Activated CD4-positive, alpha-beta T cell treated with anti-CD3 and anti-CD28 coated beads for 36 hours (primary cell): ENCODE measurements at regions not wholly inside any gene's neighbourhood (a gene's known extent, or its start where the extent isn't known, plus 50 kb on each side); places are given as distances from the start of the nearest gene placed in this dataset.

ENCODE experiments used
- ATAC-seq: fragments of 200-7000 bp; cut with Tn5 transposase; one replicate; pipeline ENCODE4 v1.10.0; 2021; ENCODE audit warnings: mild to moderate bottlenecking, moderate library complexity
- CTCF ChIA-PET: fragments of 350-600 bp; sonication (Branson Sonifier 250); formaldehyde crosslinking; loops from one replicate; lab custom pipeline; 2021; ENCODE audit warnings: antibody characterized with exemption; lab: Charles Lee
- POLR2A ChIA-PET: fragments of 350-600 bp; sonication (Branson Sonifier 250); formaldehyde crosslinking; loops from one replicate; lab custom pipeline; 2021; ENCODE audit warnings: antibody characterized with exemption, inconsistent platforms; lab: Charles Lee
- DNase-seq: peaks from one replicate; pipeline ENCODE4 v3.0.0-alpha.2; 2020
- H3K27ac Mint-ChIP-seq: one replicate; pipeline ENCODE4 v1.8.0; 2021; ENCODE audit warnings: mixed read lengths
- H3K27me3 Mint-ChIP-seq: one replicate; pipeline ENCODE4 v1.8.0; 2021; ENCODE audit warnings: mixed read lengths
- H3K36me3 Mint-ChIP-seq: one replicate; pipeline ENCODE4 v1.8.0; 2021; ENCODE audit warnings: low read depth, mixed read lengths
- H3K4me1 Mint-ChIP-seq: one replicate; pipeline ENCODE4 v1.8.0; 2021; ENCODE audit warnings: mixed read lengths
- H3K4me3 Mint-ChIP-seq: one replicate; pipeline ENCODE4 v1.8.0; 2021; ENCODE audit warnings: mild to moderate bottlenecking, moderate library complexity, mixed read lengths
- H3K9me3 Mint-ChIP-seq: one replicate; pipeline ENCODE4 v1.8.0; 2021; ENCODE audit warnings: low read depth, mixed read lengths
- intact Hi-C, 2 experiments: fragments of 100-400 bp; cut with DNase I in 1 of 2; cut with micrococcal nuclease in 1 of 2; formaldehyde crosslinking; loops; one replicate each; pipeline versions ENCODE4 v1.14.2 to v1.15.1; 2022 to 2024; cut with DNase I, micrococcal nuclease

GRCh38 chr3:150179330-150179729 is 208.6 kb upstream of the PFN2 start:
- POLR2A ChIA-PET: no interaction called here
- peaks cover 12% of the 10 kb centered on the region for H3K27me3 Mint-ChIP-seq

GRCh38 chr3:150177673-150178381 is 207.1 kb upstream of the PFN2 start:
- Mint-ChIP-seq H3K27ac (no peak overlapping the region), H3K9me3 (no peaks in the 10 kb centered on the region), H3K36me3 (no peaks in the 10 kb centered on the region), H3K4me3 (no peak overlapping the region), H3K4me1 (no peaks in the 10 kb centered on the region), H3K27me3 (peaks cover 12% of the 10 kb centered on the region)
- ATAC-seq (peak; percentile 63), DNase-seq (no peak)
- CTCF ChIA-PET: interaction anchor here (1.0 kb wide), 1 partner anchor 210 kb away, joined by 4 read pairs; no protein-coding TSS in a partner anchor
- POLR2A ChIA-PET: no interaction called here
- intact Hi-C loops: no loop called here

More at GRCh38 chr3:150179330-150179729, 208.6 kb upstream of the PFN2 start:
- H3K36me3 Mint-ChIP-seq: no peaks in the 10 kb centered on the region
- intact Hi-C loops: no loop called here
- DNase-seq (no peak), ATAC-seq (no peak)
- no peak overlapping the region for H3K27ac Mint-ChIP-seq
- no peaks in the 10 kb centered on the region for H3K4me1 Mint-ChIP-seq
- no peak overlapping the region for H3K4me3 Mint-ChIP-seq
- H3K9me3 Mint-ChIP-seq: no peaks in the 10 kb centered on the region
- CTCF ChIA-PET: interaction anchor here (0.8 to 1.7 kb wide), 6 partner anchors 10 to 243 kb away, joined by 3 to 4 read pairs (median 4); no protein-coding TSS in a partner anchor

- Mint-ChIP-seq H3K36me3 (no peaks in the 10 kb centered on the region), H3K27ac (no peak overlapping the region), H3K4me1 (no peaks in the 10 kb centered on the region), H3K4me3 (no peak overlapping the region), H3K27me3 (peaks cover 6% of the 10 kb centered on the region), H3K9me3 (no peaks in the 10 kb centered on the region)
- CTCF ChIA-PET: interaction anchor here (2.6 kb wide), 1 partner anchor 10 kb away, joined by 8 read pairs; no protein-coding TSS in a partner anchor
- ATAC-seq (no peak), DNase-seq (no peak)
- intact Hi-C loops: no loop called here
- POLR2A ChIA-PET: no interaction called here
Observed at GRCh38 chr3:150174179-150174578, 203.5 kb upstream of the PFN2 start.

GRCh38 chr3:150172356-150172755 is 201.7 kb upstream of the PFN2 start:
- Mint-ChIP-seq H3K4me1 (no peaks in the 10 kb centered on the region), H3K9me3 (no peaks in the 10 kb centered on the region), H3K36me3 (no peaks in the 10 kb centered on the region), H3K4me3 (no peak overlapping the region), H3K27ac (no peak overlapping the region), H3K27me3 (peaks cover 6% of the 10 kb centered on the region)
- ATAC-seq (no peak), DNase-seq (no peak)
- ChIA-PET CTCF (interaction anchor here (0.6 to 1.3 kb wide), 4 partner anchors 12 to 235 kb away, joined by 3 to 4 read pairs (median 3); no protein-coding TSS in a partner anchor), POLR2A (no interaction called here)
- intact Hi-C loops: no loop called here

GRCh38 chr3:150170852-150171520 is 200.3 kb upstream of the PFN2 start:
- DNase-seq: no peak
- no peaks in the 10 kb centered on the region for H3K9me3 Mint-ChIP-seq
- ChIA-PET POLR2A (no interaction called here), CTCF (no interaction called here)
- no peak overlapping the region for H3K27ac Mint-ChIP-seq
- no peaks in the 10 kb centered on the region for H3K4me1 Mint-ChIP-seq
- intact Hi-C loops: no loop called here
- ATAC-seq: no peak
- no peak overlapping the region for H3K4me3 Mint-ChIP-seq
- peaks cover 6% of the 10 kb centered on the region for H3K27me3 Mint-ChIP-seq
- no peaks in the 10 kb centered on the region for H3K36me3 Mint-ChIP-seq

GRCh38 chr3:150169330-150169940 is 198.7 kb upstream of the PFN2 start:
- ChIA-PET CTCF (interaction anchor here (1.1 kb wide), 1 partner anchor 15 kb away, joined by 3 read pairs; no protein-coding TSS in a partner anchor), POLR2A (no interaction called here)
- H3K27me3 Mint-ChIP-seq: peaks cover 8% of the 10 kb centered on the region
- no peak for DNase-seq
- no peak overlapping the region for H3K4me3 Mint-ChIP-seq
- intact Hi-C loops: no loop called here
- no peak overlapping the region for H3K27ac Mint-ChIP-seq
- H3K9me3 Mint-ChIP-seq: no peaks in the 10 kb centered on the region
- ATAC-seq: no peak
- H3K4me1 Mint-ChIP-seq: no peaks in the 10 kb centered on the region
- no peaks in the 10 kb centered on the region for H3K36me3 Mint-ChIP-seq

GRCh38 chr3:150168698-150169097 is 198.0 kb upstream of the PFN2 start:
- CTCF ChIA-PET: interaction anchor here (1.1 kb wide), 1 partner anchor 15 kb away, joined by 3 read pairs; no protein-coding TSS in a partner anchor
- no peaks in the 10 kb centered on the region for H3K36me3 Mint-ChIP-seq
- H3K27me3 Mint-ChIP-seq: peaks cover 8% of the 10 kb centered on the region
- ATAC-seq (no peak), DNase-seq (no peak)
- no peak overlapping the region for H3K4me3 Mint-ChIP-seq
- H3K9me3 Mint-ChIP-seq: no peaks in the 10 kb centered on the region
- H3K27ac Mint-ChIP-seq: no peak overlapping the region
- no peaks in the 10 kb centered on the region for H3K4me1 Mint-ChIP-seq
- POLR2A ChIA-PET: no interaction called here
- intact Hi-C loops: no loop called here

- CTCF ChIA-PET: no interaction called here
- no peak for ATAC-seq
Observed at GRCh38 chr3:150165396-150166094, 194.8 kb upstream of the PFN2 start.

GRCh38 chr3:150161011-150161410 is 190.3 kb upstream of the PFN2 start:
- Mint-ChIP-seq H3K4me3 (no peak overlapping the region), H3K27me3 (peaks cover 14% of the 10 kb centered on the region), H3K36me3 (no peaks in the 10 kb centered on the region), H3K4me1 (no peaks in the 10 kb centered on the region), H3K27ac (no peak overlapping the region), H3K9me3 (peaks cover 2% of the 10 kb centered on the region)
- CTCF ChIA-PET: interaction anchor here (0.6 to 0.7 kb wide), 2 partner anchors 224 to 880 kb away, joined by 3 to 4 read pairs; no protein-coding TSS in a partner anchor
- intact Hi-C loops: no loop called here
- DNase-seq: no peak
- POLR2A ChIA-PET: no interaction called here
- no peak for ATAC-seq

More at GRCh38 chr3:150165396-150166094, 194.8 kb upstream of the PFN2 start:
- no peak for DNase-seq
- no peak overlapping the region for H3K4me3 Mint-ChIP-seq
- H3K9me3 Mint-ChIP-seq: peaks cover 2% of the 10 kb centered on the region
- no peak overlapping the region for H3K27ac Mint-ChIP-seq
- H3K27me3 Mint-ChIP-seq: peaks cover 8% of the 10 kb centered on the region
- no peaks in the 10 kb centered on the region for H3K4me1 Mint-ChIP-seq
- POLR2A ChIA-PET: no interaction called here
- intact Hi-C loops: no loop called here
- H3K36me3 Mint-ChIP-seq: no peaks in the 10 kb centered on the region

GRCh38 chr3:150158943-150159625 is 188.4 kb upstream of the PFN2 start:
- intact Hi-C loops: no loop called here
- no peak overlapping the region for H3K4me3 Mint-ChIP-seq
- ATAC-seq: no peak
- no peak for DNase-seq
- H3K9me3 Mint-ChIP-seq: peaks cover 2% of the 10 kb centered on the region
- peaks cover 12% of the 10 kb centered on the region for H3K27me3 Mint-ChIP-seq
- ChIA-PET POLR2A (no interaction called here), CTCF (interaction anchor here (0.6 to 1.0 kb wide), 2 partner anchors 10 to 23 kb away, joined by 3 read pairs; no protein-coding TSS in a partner anchor)
- no peak overlapping the region for H3K27ac Mint-ChIP-seq
- H3K4me1 Mint-ChIP-seq: no peaks in the 10 kb centered on the region
- H3K36me3 Mint-ChIP-seq: no peaks in the 10 kb centered on the region
